WTC11 (cell line): ENCODE measurements at regions not wholly inside any gene's neighbourhood (a gene's known extent, or its start where the extent isn't known, plus 50 kb on each side); places are given as distances from the start of the nearest gene placed in this dataset.

Experiments
- ATAC-seq: fragments of 200-7000 bp; cut with Tn5 transposase; 2 replicates; pipeline ENCODE4 v1.10.0; 2021; ENCODE audit warnings: mild to moderate bottlenecking, moderate library complexity
- CTCF ChIA-PET: fragments of 300-600 bp; sonication (Branson Sonifier 250); formaldehyde crosslinking; loops from one replicate; lab custom pipeline; 2021; ENCODE audit warnings: antibody characterized with exemption; lab: Charles Lee
- POLR2A ChIA-PET: fragments of 350-600 bp; sonication (Branson Sonifier 250); formaldehyde crosslinking; loops from one replicate; lab custom pipeline; 2021; ENCODE audit warnings: antibody characterized with exemption; lab: Charles Lee
- DNase-seq: peaks from one replicate; pipeline ENCODE4 v3.0.0; 2021; ENCODE audit warnings: low spot score
- H3K27ac Mint-ChIP-seq: 2 replicates; pipeline ENCODE4 v1.8.0; 2021; ENCODE audit warnings: mixed read lengths
- H3K27me3 Mint-ChIP-seq: 2 replicates; pipeline ENCODE4 v1.8.0; 2021; ENCODE audit warnings: low read depth, mild to moderate bottlenecking, moderate library complexity, mixed read lengths
- H3K36me3 Mint-ChIP-seq: 2 replicates; pipeline ENCODE4 v1.8.0; 2021; ENCODE audit warnings: mixed read lengths
- H3K4me1 Mint-ChIP-seq: 2 replicates; pipeline ENCODE4 v1.8.0; 2022; ENCODE audit warnings: mixed read lengths
- H3K4me3 Mint-ChIP-seq: 2 replicates; pipeline ENCODE4 v1.8.0; 2021; ENCODE audit warnings: mild to moderate bottlenecking, moderate library complexity, mixed read lengths
- H3K9me3 Mint-ChIP-seq: 2 replicates; pipeline ENCODE4 v1.8.0; 2021; ENCODE audit warnings: mixed read lengths
- CREB1 ChIP-seq: sonication (generic); formaldehyde crosslinking; IDR thresholded peaks from 2 replicates; pipeline ENCODE4 v1.8.0; 2023; ENCODE audit warnings: mild to moderate bottlenecking, missing genetic modification reagents
- CREM ChIP-seq: sonication (generic); formaldehyde crosslinking; IDR thresholded peaks from 2 replicates; pipeline ENCODE4 v1.8.1; 2022; ENCODE audit warnings: mild to moderate bottlenecking, missing genetic modification reagents, moderate library complexity
- ESRRA ChIP-seq: sonication (generic); formaldehyde crosslinking; IDR thresholded peaks from 2 replicates; pipeline ENCODE4 v1.8.1; 2022; ENCODE audit warnings: mild to moderate bottlenecking, missing genetic modification reagents, borderline replicate concordance
- GRHL2 ChIP-seq: fragments of 250-450 bp; sonication (Bioruptor Pico); IDR thresholded peaks from 2 replicates; pipeline ENCODE4 v1.8.0; 2022; ENCODE audit warnings: mild to moderate bottlenecking, moderate library complexity; ENCODE audit not compliant: insufficient replicate concordance, severe bottlenecking
- MYBL2 ChIP-seq: sonication (generic); formaldehyde crosslinking; IDR thresholded peaks from 2 replicates; pipeline ENCODE4 v1.8.1; 2023; ENCODE audit warnings: mild to moderate bottlenecking, moderate library complexity, missing genetic modification reagents
- RELA ChIP-seq: sonication (generic); formaldehyde crosslinking; IDR thresholded peaks from 2 replicates; pipeline ENCODE4 v1.8.1; 2022; ENCODE audit warnings: missing genetic modification reagents, mild to moderate bottlenecking, borderline replicate concordance
- SMAD3 ChIP-seq: sonication (generic); formaldehyde crosslinking; IDR thresholded peaks from 2 replicates; pipeline ENCODE4 v1.8.0; 2022; ENCODE audit warnings: missing genetic modification reagents, mild to moderate bottlenecking, borderline replicate concordance
- TEAD4 ChIP-seq: sonication (generic); formaldehyde crosslinking; IDR thresholded peaks from 2 replicates; pipeline ENCODE4 v1.8.0; 2022; ENCODE audit warnings: mild to moderate bottlenecking, missing genetic modification reagents
- ZNF232 ChIP-seq: sonication (generic); formaldehyde crosslinking; IDR thresholded peaks from 2 replicates; pipeline ENCODE4 v1.8.0; 2022; ENCODE audit warnings: mild to moderate bottlenecking, missing genetic modification reagents
- TF ChIP-seq, protein P1 (sequence below): fragments of 250-450 bp; sonication (Bioruptor Pico); IDR thresholded peaks from 2 replicates; pipeline ENCODE4 v1.9.0; 2021; ENCODE audit warnings: mild to moderate bottlenecking
- TF ChIP-seq, protein P2 (sequence below): sonication (generic); formaldehyde crosslinking; IDR thresholded peaks from 2 replicates; pipeline ENCODE4 v1.8.0; 2022; ENCODE audit warnings: missing genetic modification reagents
- TF ChIP-seq, protein P3 (sequence below): sonication (generic); formaldehyde crosslinking; IDR thresholded peaks from 2 replicates; pipeline ENCODE4 v1.8.0; 2023; ENCODE audit warnings: missing genetic modification reagents
- TF ChIP-seq, protein P4 (sequence below): sonication (generic); formaldehyde crosslinking; IDR thresholded peaks from 2 replicates; pipeline ENCODE4 v1.8.1; 2023; ENCODE audit warnings: mild to moderate bottlenecking, missing genetic modification reagents, moderate library complexity
- TF ChIP-seq, protein P5 (sequence below): sonication (generic); formaldehyde crosslinking; conservative IDR thresholded peaks from 2 replicates; pipeline ENCODE4 v1.8.1; 2022; ENCODE audit warnings: mild to moderate bottlenecking, missing genetic modification reagents
- TF ChIP-seq, protein P6 (sequence below): sonication (generic); formaldehyde crosslinking; IDR thresholded peaks from 2 replicates; pipeline ENCODE4 v1.8.0; 2022; ENCODE audit warnings: mild to moderate bottlenecking, missing genetic modification reagents
- TF ChIP-seq, protein P7 (sequence below): sonication (generic); formaldehyde crosslinking; IDR thresholded peaks from 2 replicates; pipeline ENCODE4 v1.8.1; 2023; ENCODE audit warnings: mild to moderate bottlenecking, moderate library complexity, missing genetic modification reagents

DNA sequence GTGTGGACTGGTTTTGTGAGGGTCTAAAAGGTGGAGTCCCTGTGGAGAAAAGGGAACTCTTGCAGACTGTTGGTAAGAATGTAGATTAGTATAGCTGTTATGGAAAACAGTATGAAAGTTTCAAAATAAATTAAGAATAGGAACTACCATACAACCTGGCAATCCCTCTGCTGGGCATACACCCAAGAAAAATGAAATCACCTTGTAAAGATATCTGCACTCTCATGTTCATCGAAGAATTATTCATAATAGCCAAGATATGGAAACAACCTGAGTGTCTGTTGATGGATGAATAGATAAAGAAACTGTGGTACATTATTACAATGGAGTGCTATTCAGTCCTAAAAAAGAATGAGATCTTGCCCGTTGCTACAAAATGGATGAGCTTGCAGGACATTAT lies 109.6 kb downstream of the TBX19 start:
- POLR2A ChIA-PET = no interaction called here
- H3K9me3 Mint-ChIP-seq = peaks cover 4% of the 10 kb centered on the region
- DNase-seq = no peak
- CTCF ChIA-PET = interaction anchor here (4.0 kb wide), 1 partner anchor 47 kb away, joined by 25 read pairs; no protein-coding TSS in a partner anchor
- no peak for ATAC-seq
- peaks cover 44% of the 10 kb centered on the region for H3K4me1 Mint-ChIP-seq
- no peak overlapping the region for H3K4me3 Mint-ChIP-seq
- TF ChIP-seq RELA (CRISPR knock-in tag) (no peak), CREB1 (CRISPR knock-in tag) (no peak), TEAD4 (no peak), SMAD3 (CRISPR knock-in tag) (no peak), MYBL2 (CRISPR knock-in tag) (no peak), GRHL2 (CRISPR knock-in tag) (no peak), CREM (CRISPR knock-in tag) (no peak), ESRRA (CRISPR knock-in tag) (no peak), ZNF232 (CRISPR knock-in tag) (no peak)
- TF ChIP-seq, protein P1, sequence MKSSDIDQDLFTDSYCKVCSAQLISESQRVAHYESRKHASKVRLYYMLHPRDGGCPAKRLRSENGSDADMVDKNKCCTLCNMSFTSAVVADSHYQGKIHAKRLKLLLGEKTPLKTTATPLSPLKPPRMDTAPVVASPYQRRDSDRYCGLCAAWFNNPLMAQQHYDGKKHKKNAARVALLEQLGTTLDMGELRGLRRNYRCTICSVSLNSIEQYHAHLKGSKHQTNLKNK (CRISPR knock-in tag) = no peak
- TF ChIP-seq, protein P2, sequence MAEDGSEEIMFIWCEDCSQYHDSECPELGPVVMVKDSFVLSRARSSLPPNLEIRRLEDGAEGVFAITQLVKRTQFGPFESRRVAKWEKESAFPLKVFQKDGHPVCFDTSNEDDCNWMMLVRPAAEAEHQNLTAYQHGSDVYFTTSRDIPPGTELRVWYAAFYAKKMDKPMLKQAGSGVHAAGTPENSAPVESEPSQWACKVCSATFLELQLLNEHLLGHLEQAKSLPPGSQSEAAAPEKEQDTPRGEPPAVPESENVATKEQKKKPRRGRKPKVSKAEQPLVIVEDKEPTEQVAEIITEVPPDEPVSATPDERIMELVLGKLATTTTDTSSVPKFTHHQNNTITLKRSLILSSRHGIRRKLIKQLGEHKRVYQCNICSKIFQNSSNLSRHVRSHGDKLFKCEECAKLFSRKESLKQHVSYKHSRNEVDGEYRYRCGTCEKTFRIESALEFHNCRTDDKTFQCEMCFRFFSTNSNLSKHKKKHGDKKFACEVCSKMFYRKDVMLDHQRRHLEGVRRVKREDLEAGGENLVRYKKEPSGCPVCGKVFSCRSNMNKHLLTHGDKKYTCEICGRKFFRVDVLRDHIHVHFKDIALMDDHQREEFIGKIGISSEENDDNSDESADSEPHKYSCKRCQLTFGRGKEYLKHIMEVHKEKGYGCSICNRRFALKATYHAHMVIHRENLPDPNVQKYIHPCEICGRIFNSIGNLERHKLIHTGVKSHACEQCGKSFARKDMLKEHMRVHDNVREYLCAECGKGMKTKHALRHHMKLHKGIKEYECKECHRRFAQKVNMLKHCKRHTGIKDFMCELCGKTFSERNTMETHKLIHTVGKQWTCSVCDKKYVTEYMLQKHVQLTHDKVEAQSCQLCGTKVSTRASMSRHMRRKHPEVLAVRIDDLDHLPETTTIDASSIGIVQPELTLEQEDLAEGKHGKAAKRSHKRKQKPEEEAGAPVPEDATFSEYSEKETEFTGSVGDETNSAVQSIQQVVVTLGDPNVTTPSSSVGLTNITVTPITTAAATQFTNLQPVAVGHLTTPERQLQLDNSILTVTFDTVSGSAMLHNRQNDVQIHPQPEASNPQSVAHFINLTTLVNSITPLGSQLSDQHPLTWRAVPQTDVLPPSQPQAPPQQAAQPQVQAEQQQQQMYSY (CRISPR knock-in tag) = no peak
- TF ChIP-seq, protein P3, sequence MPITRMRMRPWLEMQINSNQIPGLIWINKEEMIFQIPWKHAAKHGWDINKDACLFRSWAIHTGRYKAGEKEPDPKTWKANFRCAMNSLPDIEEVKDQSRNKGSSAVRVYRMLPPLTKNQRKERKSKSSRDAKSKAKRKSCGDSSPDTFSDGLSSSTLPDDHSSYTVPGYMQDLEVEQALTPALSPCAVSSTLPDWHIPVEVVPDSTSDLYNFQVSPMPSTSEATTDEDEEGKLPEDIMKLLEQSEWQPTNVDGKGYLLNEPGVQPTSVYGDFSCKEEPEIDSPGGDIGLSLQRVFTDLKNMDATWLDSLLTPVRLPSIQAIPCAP = no peak
- TF ChIP-seq, protein P4, sequence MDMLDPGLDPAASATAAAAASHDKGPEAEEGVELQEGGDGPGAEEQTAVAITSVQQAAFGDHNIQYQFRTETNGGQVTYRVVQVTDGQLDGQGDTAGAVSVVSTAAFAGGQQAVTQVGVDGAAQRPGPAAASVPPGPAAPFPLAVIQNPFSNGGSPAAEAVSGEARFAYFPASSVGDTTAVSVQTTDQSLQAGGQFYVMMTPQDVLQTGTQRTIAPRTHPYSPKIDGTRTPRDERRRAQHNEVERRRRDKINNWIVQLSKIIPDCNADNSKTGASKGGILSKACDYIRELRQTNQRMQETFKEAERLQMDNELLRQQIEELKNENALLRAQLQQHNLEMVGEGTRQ (CRISPR knock-in tag) = no peak
- TF ChIP-seq, protein P5, sequence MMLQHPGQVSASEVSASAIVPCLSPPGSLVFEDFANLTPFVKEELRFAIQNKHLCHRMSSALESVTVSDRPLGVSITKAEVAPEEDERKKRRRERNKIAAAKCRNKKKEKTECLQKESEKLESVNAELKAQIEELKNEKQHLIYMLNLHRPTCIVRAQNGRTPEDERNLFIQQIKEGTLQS (CRISPR knock-in tag) = no peak
- TF ChIP-seq, protein P6, sequence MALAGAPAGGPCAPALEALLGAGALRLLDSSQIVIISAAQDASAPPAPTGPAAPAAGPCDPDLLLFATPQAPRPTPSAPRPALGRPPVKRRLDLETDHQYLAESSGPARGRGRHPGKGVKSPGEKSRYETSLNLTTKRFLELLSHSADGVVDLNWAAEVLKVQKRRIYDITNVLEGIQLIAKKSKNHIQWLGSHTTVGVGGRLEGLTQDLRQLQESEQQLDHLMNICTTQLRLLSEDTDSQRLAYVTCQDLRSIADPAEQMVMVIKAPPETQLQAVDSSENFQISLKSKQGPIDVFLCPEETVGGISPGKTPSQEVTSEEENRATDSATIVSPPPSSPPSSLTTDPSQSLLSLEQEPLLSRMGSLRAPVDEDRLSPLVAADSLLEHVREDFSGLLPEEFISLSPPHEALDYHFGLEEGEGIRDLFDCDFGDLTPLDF (CRISPR knock-in tag) = no peak
- TF ChIP-seq, protein P7, sequence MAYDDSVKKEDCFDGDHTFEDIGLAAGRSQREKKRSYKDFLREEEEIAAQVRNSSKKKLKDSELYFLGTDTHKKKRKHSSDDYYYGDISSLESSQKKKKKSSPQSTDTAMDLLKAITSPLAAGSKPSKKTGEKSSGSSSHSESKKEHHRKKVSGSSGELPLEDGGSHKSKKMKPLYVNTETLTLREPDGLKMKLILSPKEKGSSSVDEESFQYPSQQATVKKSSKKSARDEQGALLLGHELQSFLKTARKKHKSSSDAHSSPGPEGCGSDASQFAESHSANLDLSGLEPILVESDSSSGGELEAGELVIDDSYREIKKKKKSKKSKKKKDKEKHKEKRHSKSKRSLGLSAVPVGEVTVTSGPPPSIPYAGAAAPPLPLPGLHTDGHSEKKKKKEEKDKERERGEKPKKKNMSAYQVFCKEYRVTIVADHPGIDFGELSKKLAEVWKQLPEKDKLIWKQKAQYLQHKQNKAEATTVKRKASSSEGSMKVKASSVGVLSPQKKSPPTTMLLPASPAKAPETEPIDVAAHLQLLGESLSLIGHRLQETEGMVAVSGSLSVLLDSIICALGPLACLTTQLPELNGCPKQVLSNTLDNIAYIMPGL (CRISPR knock-in tag) = no peak
- peaks cover 7% of the 10 kb centered on the region; the same call in 1 of the 2 replicates for H3K36me3 Mint-ChIP-seq
- H3K27ac Mint-ChIP-seq = no peak overlapping the region
- peaks cover 10% of the 10 kb centered on the region for H3K27me3 Mint-ChIP-seq
